Keratinocyte (primary cell): ENCODE measurements at regions not wholly inside any gene's neighbourhood (a gene's known extent, or its start where the extent isn't known, plus 50 kb on each side); places are given as distances from the start of the nearest gene placed in this dataset.

Experiments
- DNase-seq: peaks from one replicate; pipeline ENCODE4 v3.0.0-alpha.2; 2011; ENCODE audit warnings: low read depth, missing footprints, low spot score
- FAIRE-seq: peaks from 2 replicates; lab custom pipeline; 2011; peaks lifted over from hg19 to GRCh38; lab: Jason Lieb, UNC
- H2AFZ ChIP-seq: 2 replicates; pipeline ENCODE4 v1.6.0; 2012; ENCODE audit warnings: low read length, control low read depth, inconsistent platforms; ENCODE audit not compliant: control insufficient read depth
- H3K27ac ChIP-seq: 2 replicates; pipeline ENCODE4 v1.5.1; 2011; ENCODE audit warnings: low read length; ENCODE audit not compliant: control insufficient read depth, insufficient read depth
- H3K27me3 ChIP-seq: 3 replicates; pipeline ENCODE4 v1.6.0; 2011; ENCODE audit warnings: low read length; ENCODE audit not compliant: control insufficient read depth, insufficient read depth; ENCODE audit errors: extremely low read depth
- H3K36me3 ChIP-seq, 2 experiments: 2 replicates in 1 of 2; 3 replicates in 1 of 2; pipeline ENCODE4 v1.5.1; 2011; ENCODE audit warnings: low read length in 2 of 2, mild to moderate bottlenecking in 1 of 2; ENCODE audit not compliant: control insufficient read depth in 2 of 2, insufficient read depth in 2 of 2; ENCODE audit errors: extremely low read depth in 1 of 2
- H3K4me1 ChIP-seq: 3 replicates; pipeline ENCODE4 v1.5.1; 2011; ENCODE audit warnings: low read length; ENCODE audit not compliant: control insufficient read depth, insufficient read depth; ENCODE audit errors: extremely low read depth
- H3K4me2 ChIP-seq: 3 replicates; pipeline ENCODE4 v1.6.0; 2011; ENCODE audit warnings: low read depth, low read length; ENCODE audit not compliant: control insufficient read depth, insufficient read depth; ENCODE audit errors: extremely low read depth
- H3K4me3 ChIP-seq, 3 experiments: fragments of 200-600 bp in 1 of 3; sonication (generic) in 1 of 3; 2 replicates in 2 of 3; 3 replicates in 1 of 3; pipeline ENCODE4 v1.5.1; 2011 to 2016; ENCODE audit warnings: low read length in 3 of 3, mild to moderate bottlenecking in 3 of 3, control low read depth in 2 of 3, inconsistent platforms in 1 of 3, low read depth in 1 of 3, mixed read lengths in 1 of 3, mixed run types in 1 of 3, moderate library complexity in 1 of 3; ENCODE audit not compliant: control insufficient read depth in 2 of 3, insufficient read depth in 2 of 3; ENCODE audit errors: extremely low read depth in 1 of 3
- H3K79me2 ChIP-seq: 2 replicates; pipeline ENCODE4 v1.6.0; 2012; ENCODE audit warnings: low read length; ENCODE audit not compliant: control insufficient read depth, insufficient read depth
- H3K9ac ChIP-seq: 3 replicates; pipeline ENCODE4 v1.6.0; 2011; ENCODE audit warnings: low read length; ENCODE audit not compliant: control insufficient read depth, insufficient read depth; ENCODE audit errors: extremely low read depth
- H3K9me1 ChIP-seq: 3 replicates; pipeline ENCODE4 v1.6.0; 2011; ENCODE audit warnings: low read length; ENCODE audit not compliant: control insufficient read depth, insufficient read depth; ENCODE audit errors: extremely low read depth
- H3K9me3 ChIP-seq: 2 replicates; pipeline ENCODE4 v1.5.1; 2012; ENCODE audit warnings: low read depth, low read length; ENCODE audit not compliant: control insufficient read depth
- H4K20me1 ChIP-seq: 3 replicates; pipeline ENCODE4 v1.6.0; 2011; ENCODE audit warnings: low read length; ENCODE audit not compliant: control insufficient read depth, insufficient read depth; ENCODE audit errors: extremely low read depth
- CTCF ChIP-seq, 3 experiments: IDR thresholded peaks in 1 of 3; conservative IDR thresholded peaks in 1 of 3; optimal IDR thresholded peaks in 1 of 3; 2 replicates in 2 of 3; 3 replicates in 1 of 3; pipeline versions ENCODE3 to v1.5.1; 2011; ENCODE audit warnings: low read length in 3 of 3, mild to moderate bottlenecking in 3 of 3, moderate library complexity in 2 of 3, control low read depth in 1 of 3, inconsistent platforms in 1 of 3; ENCODE audit not compliant: insufficient read depth in 2 of 3; ENCODE audit errors: extremely low read depth in 1 of 3
- EZH2 ChIP-seq: IDR thresholded peaks from one replicate; pipeline ENCODE4 v1.6.1; 2012; ENCODE audit warnings: inconsistent platforms, mild to moderate bottlenecking, low read length, moderate library complexity
- dilution Hi-C: fragments of 300-500 bp; cut with MboI; formaldehyde crosslinking; loops from one replicate; pipeline ENCODE4 v1.7.0; 2020; ENCODE audit warnings: low sequenced_read_pairs; ENCODE audit not compliant: extremely low pct_ligation_motif_present

- no peak overlapping the region for H3K9ac ChIP-seq
- DNase-seq (no peak), FAIRE-seq (no peak)
- no peak for TF ChIP-seq CTCF (optimal IDR thresholded peaks at IDR 0.05 in 1 of 3, IDR thresholded peaks at IDR 0.05 in 1 of 3, conservative IDR thresholded peaks at IDR 0.05 in 1 of 3; ENCODE audit: extremely low read depth in 1 of 3, insufficient read depth in 2 of 3, low read length in 3 of 3)
- no peak for TF ChIP-seq EZH2
- H3K79me2 ChIP-seq, result no peaks in the 10 kb centered on the region
- H3K9me1 ChIP-seq, result no peaks in the 10 kb centered on the region
- H4K20me1 ChIP-seq, result no peaks in the 10 kb centered on the region
- H3K4me3 ChIP-seq, result no peak overlapping the region
- H3K4me1 ChIP-seq, result no peaks in the 10 kb centered on the region
- H3K27me3 ChIP-seq, result no peaks in the 10 kb centered on the region
- H3K4me2 ChIP-seq, result no peak overlapping the region
- H3K36me3 ChIP-seq, result no peaks in the 10 kb centered on the region
- no peak overlapping the region for H3K27ac ChIP-seq
- H3K9me3 ChIP-seq, result no peaks in the 10 kb centered on the region
- H2AFZ ChIP-seq, result no peak overlapping the region
- dilution Hi-C loops, result no loop called here
These were observed 352.3 kb downstream of the INSIG2 start for GRCh38 chr2:118440404-118441098.

GRCh38 chr2:118437501-118437900 lies 349.2 kb downstream of the INSIG2 start:
- Histone ChIP-seq H3K4me2 (no peak overlapping the region), H2AFZ (no peak overlapping the region), H4K20me1 (no peaks in the 10 kb centered on the region), H3K79me2 (no peaks in the 10 kb centered on the region), H3K36me3 (no peaks in the 10 kb centered on the region), H3K4me3 (no peak overlapping the region), H3K27ac (no peak overlapping the region), H3K4me1 (peaks cover 9% of the 10 kb centered on the region), H3K27me3 (no peaks in the 10 kb centered on the region), H3K9me3 (no peaks in the 10 kb centered on the region), H3K9ac (no peak overlapping the region), H3K9me1 (no peaks in the 10 kb centered on the region)
- FAIRE-seq, result no peak
- TF ChIP-seq EZH2 (no peak), CTCF (optimal IDR thresholded peaks at IDR 0.05 in 1 of 3, IDR thresholded peaks at IDR 0.05 in 1 of 3, conservative IDR thresholded peaks at IDR 0.05 in 1 of 3; ENCODE audit: extremely low read depth in 1 of 3, insufficient read depth in 2 of 3, low read length in 3 of 3) (no peak)
- DNase-seq, result no peak
- dilution Hi-C loops, result no loop called here
